Caco-2 (cell line): ENCODE measurements at regions not wholly inside any gene's neighbourhood (a gene's known extent, or its start where the extent isn't known, plus 50 kb on each side); places are given as distances from the start of the nearest gene placed in this dataset.

ENCODE experiments used
- BruUV-seq: library from RNA; stranded (reverse); fragments of 400-500 nt; replicated peaks from 2 replicates; lab custom pipeline; 2021; lab: Mats Ljungman, UMichigan
- CTCF ChIA-PET: fragments of 300-600 bp; sonication (Branson Sonifier 250); formaldehyde crosslinking; loops from one replicate; lab custom pipeline; 2022; ENCODE audit warnings: antibody characterized with exemption; lab: Charles Lee
- POLR2A ChIA-PET: fragments of 300-600 bp; sonication (Branson Sonifier 250); formaldehyde crosslinking; loops from one replicate; lab custom pipeline; 2022; ENCODE audit warnings: antibody characterized with exemption; lab: Charles Lee
- DNase-seq, 2 experiments: peaks; one replicate each; pipeline versions ENCODE4 v3.0.0 to v3.0.0-alpha.2; 2020 to 2022
- H3K27me3 ChIP-seq: replicated peaks from 2 replicates; pipeline ENCODE4 v1.6.0; 2011; ENCODE audit warnings: low read length; ENCODE audit not compliant: control insufficient read depth, insufficient read depth
- H3K36me3 ChIP-seq: 2 replicates; pipeline ENCODE4 v1.5.1; 2011; ENCODE audit warnings: low read length; ENCODE audit not compliant: control insufficient read depth, insufficient read depth
- H3K4me1 ChIP-seq: fragments of 250-450 bp; sonication (Bioruptor Pico); 2 replicates; pipeline ENCODE4 v1.5.1; 2020; ENCODE audit warnings: mild to moderate bottlenecking
- H3K4me3 ChIP-seq: 2 replicates; pipeline ENCODE4 v1.5.1; 2011; ENCODE audit warnings: low read depth, mild to moderate bottlenecking, control low read depth, low read length
- H3K9me3 ChIP-seq: fragments of 250-450 bp; sonication (Bioruptor Pico); 2 replicates; pipeline ENCODE4 v1.5.1; 2020; ENCODE audit warnings: mild to moderate bottlenecking, moderate library complexity
- H3K27ac Mint-ChIP-seq: one replicate; pipeline ENCODE4 v1.8.0; 2022; ENCODE audit warnings: mixed read lengths; ENCODE audit not compliant: unreplicated experiment
- H3K27me3 Mint-ChIP-seq: one replicate; pipeline ENCODE4 v1.8.0; 2022; ENCODE audit warnings: mixed read lengths; ENCODE audit not compliant: insufficient read depth, unreplicated experiment
- H3K36me3 Mint-ChIP-seq: one replicate; pipeline ENCODE4 v1.8.0; 2022; ENCODE audit warnings: mild to moderate bottlenecking, mixed read lengths; ENCODE audit not compliant: insufficient read depth, unreplicated experiment
- H3K4me1 Mint-ChIP-seq: one replicate; pipeline ENCODE4 v1.8.0; 2022; ENCODE audit warnings: low read depth, mixed read lengths; ENCODE audit not compliant: unreplicated experiment
- H3K4me3 Mint-ChIP-seq: one replicate; pipeline ENCODE4 v1.8.0; 2022; ENCODE audit warnings: mild to moderate bottlenecking, moderate library complexity, mixed read lengths; ENCODE audit not compliant: unreplicated experiment
- H3K9me3 Mint-ChIP-seq: one replicate; pipeline ENCODE4 v1.8.0; 2022; ENCODE audit warnings: mixed read lengths; ENCODE audit not compliant: unreplicated experiment
- intact Hi-C: fragments of 100-400 bp; cut with micrococcal nuclease; formaldehyde crosslinking; loops from one replicate; pipeline ENCODE4 v1.10.0; 2022; ENCODE audit not compliant: unreplicated experiment
- TF ChIP-seq, protein P1 (sequence below), 2 experiments: fragments of 200-600 bp in 1 of 2; IDR thresholded peaks; 1 replicate in 1 of 2; 2 replicates in 1 of 2; pipeline versions ENCODE4 v1.5.1 to v1.8.0; 2011 to 2022; ENCODE audit warnings: antibody characterized with exemption in 1 of 2, control low read depth in 1 of 2, inconsistent platforms in 1 of 2, low read depth in 1 of 2, low read length in 1 of 2, mild to moderate bottlenecking in 1 of 2, moderate library complexity in 1 of 2; ENCODE audit not compliant: insufficient read depth in 1 of 2, severe bottlenecking in 1 of 2, unreplicated experiment in 1 of 2

DNA sequence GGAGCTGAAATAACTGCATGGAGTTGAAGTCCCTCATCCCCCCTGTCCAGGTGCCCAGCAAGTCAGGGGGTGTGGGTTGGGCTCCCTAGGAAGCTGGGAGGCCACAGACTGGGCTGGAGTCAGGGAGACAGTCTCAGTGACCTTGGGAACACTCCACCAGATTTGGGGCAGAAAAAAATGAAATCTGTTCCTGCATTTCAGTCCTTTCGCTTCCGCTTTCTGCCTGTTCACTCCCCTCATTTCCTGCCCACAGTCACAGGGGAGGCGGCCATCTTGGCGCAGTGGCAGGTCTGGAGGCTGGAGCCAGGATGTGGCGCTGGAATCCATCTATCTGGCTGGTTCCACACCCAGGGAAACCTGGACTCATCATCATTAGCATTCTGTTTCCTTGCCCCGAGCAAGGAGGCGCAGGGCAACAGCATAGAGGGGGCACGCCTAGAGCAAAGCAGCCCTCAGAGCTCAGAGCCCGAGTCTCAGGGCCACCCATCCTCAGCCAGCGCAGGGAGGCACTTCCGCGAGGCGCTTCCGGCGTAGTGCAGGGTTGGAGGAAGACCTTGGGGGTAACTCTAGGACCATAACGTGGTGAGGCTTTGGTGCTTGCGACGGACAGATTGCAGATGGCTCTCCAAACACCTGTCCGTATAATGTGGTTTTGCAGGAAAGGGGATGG lies 86.2 kb upstream of the HSPA9 start:
- no TSS peak for BruUV-seq
- DNase-seq: no peak
- ChIA-PET POLR2A (no interaction called here), CTCF (no interaction called here)
- Histone ChIP-seq H3K36me3 (no peaks in the 10 kb centered on the region), H3K4me3 (no peak overlapping the region), H3K4me1 (peaks cover 15% of the 10 kb centered on the region; the same call in 1 of the 2 replicates), H3K27me3 (no peaks in the 10 kb centered on the region), H3K9me3 (no peaks in the 10 kb centered on the region)
- intact Hi-C loops: no loop called here
- TF ChIP-seq, protein P1, sequence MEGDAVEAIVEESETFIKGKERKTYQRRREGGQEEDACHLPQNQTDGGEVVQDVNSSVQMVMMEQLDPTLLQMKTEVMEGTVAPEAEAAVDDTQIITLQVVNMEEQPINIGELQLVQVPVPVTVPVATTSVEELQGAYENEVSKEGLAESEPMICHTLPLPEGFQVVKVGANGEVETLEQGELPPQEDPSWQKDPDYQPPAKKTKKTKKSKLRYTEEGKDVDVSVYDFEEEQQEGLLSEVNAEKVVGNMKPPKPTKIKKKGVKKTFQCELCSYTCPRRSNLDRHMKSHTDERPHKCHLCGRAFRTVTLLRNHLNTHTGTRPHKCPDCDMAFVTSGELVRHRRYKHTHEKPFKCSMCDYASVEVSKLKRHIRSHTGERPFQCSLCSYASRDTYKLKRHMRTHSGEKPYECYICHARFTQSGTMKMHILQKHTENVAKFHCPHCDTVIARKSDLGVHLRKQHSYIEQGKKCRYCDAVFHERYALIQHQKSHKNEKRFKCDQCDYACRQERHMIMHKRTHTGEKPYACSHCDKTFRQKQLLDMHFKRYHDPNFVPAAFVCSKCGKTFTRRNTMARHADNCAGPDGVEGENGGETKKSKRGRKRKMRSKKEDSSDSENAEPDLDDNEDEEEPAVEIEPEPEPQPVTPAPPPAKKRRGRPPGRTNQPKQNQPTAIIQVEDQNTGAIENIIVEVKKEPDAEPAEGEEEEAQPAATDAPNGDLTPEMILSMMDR (IDR thresholded peaks at IDR 0.05; ENCODE audit: insufficient read depth in 1 of 2, low read depth in 1 of 2, low read length in 1 of 2, severe bottlenecking in 1 of 2, unreplicated experiment in 1 of 2): no peak
- no peaks in the 10 kb centered on the region for H3K36me3 Mint-ChIP-seq
- H3K27ac Mint-ChIP-seq: no peak overlapping the region
- peaks cover 14% of the 10 kb centered on the region for H3K4me1 Mint-ChIP-seq
- H3K4me3 Mint-ChIP-seq: no peak overlapping the region
- no peaks in the 10 kb centered on the region for H3K9me3 Mint-ChIP-seq
- H3K27me3 Mint-ChIP-seq: no peaks in the 10 kb centered on the region

DNA sequence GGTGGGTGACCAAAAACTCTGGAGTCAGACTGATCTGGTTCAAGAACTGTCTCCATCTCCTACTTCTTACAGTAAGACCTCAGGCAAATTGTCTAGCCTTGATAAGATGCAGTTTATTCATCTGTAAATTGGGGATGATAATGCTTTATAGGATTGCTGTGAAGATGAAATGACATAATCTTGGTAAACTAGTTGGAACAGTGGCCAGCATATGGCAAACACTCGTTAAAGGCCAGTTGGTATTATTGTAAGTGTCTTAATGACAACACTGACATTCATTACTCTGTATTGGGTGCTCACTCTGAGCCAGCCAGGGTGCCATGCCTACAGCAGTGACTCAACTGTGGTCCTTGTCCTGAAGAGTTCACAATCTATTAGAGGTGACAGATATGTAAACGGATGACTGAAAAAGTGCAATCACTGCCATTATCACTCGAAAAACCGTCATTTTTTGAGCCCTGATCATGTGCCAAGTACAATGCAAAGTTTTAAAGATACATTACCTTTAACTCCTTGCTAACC lies 84.9 kb upstream of the HSPA9 start:
- Histone ChIP-seq H3K27me3 (no peaks in the 10 kb centered on the region), H3K36me3 (no peaks in the 10 kb centered on the region), H3K4me3 (no peak overlapping the region), H3K9me3 (no peaks in the 10 kb centered on the region), H3K4me1 (peaks cover 14% of the 10 kb centered on the region; the same call in 1 of the 2 replicates)
- TF ChIP-seq, protein P1 (IDR thresholded peaks at IDR 0.05; ENCODE audit: insufficient read depth in 1 of 2, low read depth in 1 of 2, low read length in 1 of 2, severe bottlenecking in 1 of 2, unreplicated experiment in 1 of 2): no peak
- Mint-ChIP-seq H3K4me1 (peaks cover 15% of the 10 kb centered on the region), H3K27ac (no peak overlapping the region), H3K4me3 (no peak overlapping the region), H3K27me3 (no peaks in the 10 kb centered on the region), H3K36me3 (no peaks in the 10 kb centered on the region), H3K9me3 (no peaks in the 10 kb centered on the region)
- no peak for DNase-seq
- ChIA-PET POLR2A (no interaction called here), CTCF (no interaction called here)
- BruUV-seq: no TSS peak
- intact Hi-C loops: no loop called here

GRCh38 chr5:138659561-138659960 lies 84.4 kb upstream of the HSPA9 start:
- Mint-ChIP-seq H3K9me3 (no peaks in the 10 kb centered on the region), H3K4me3 (no peak overlapping the region), H3K36me3 (no peaks in the 10 kb centered on the region), H3K4me1 (peaks cover 17% of the 10 kb centered on the region), H3K27me3 (no peaks in the 10 kb centered on the region), H3K27ac (no peak overlapping the region)
- CTCF ChIA-PET: no interaction called here
- POLR2A ChIA-PET: no interaction called here
- H3K4me3 ChIP-seq: no peak overlapping the region
- H3K4me1 ChIP-seq: peaks cover 11% of the 10 kb centered on the region
- H3K36me3 ChIP-seq: no peaks in the 10 kb centered on the region
- TF ChIP-seq, protein P1 (IDR thresholded peaks at IDR 0.05; ENCODE audit: insufficient read depth in 1 of 2, low read depth in 1 of 2, low read length in 1 of 2, severe bottlenecking in 1 of 2, unreplicated experiment in 1 of 2): no peak
- no TSS peak for BruUV-seq
- H3K27me3 ChIP-seq: no peaks in the 10 kb centered on the region
- intact Hi-C loops: no loop called here
- no peaks in the 10 kb centered on the region for H3K9me3 ChIP-seq
- peak in 1 of 2 experiments; percentile 7 for DNase-seq
